ENCODE measurements at regions not wholly inside any gene's neighbourhood (a gene's known extent, or its start where the extent isn't known, plus 50 kb on each side); places are given as distances from the start of the nearest gene placed in this dataset.

GRCh38 chr7:52352013-52352981, 683.1 kb upstream of the POM121L12 start:
- Histone ChIP-seq H2AK9ac (replicated peaks; ENCODE audit: low read depth, low read length, poor library complexity) (no peak overlapping the region), H2BK20ac (ENCODE audit: low read depth, low read length) (no peak overlapping the region), H4K8ac (ENCODE audit: low read depth in 2 of 2, low read length in 2 of 2) (no peak overlapping the region), H4K20me1 (ENCODE audit: insufficient read depth, low read length) (no peaks in the 10 kb centered on the region), H3K9ac (ENCODE audit: low read depth, low read length) (no peak overlapping the region), H3K36me3 (ENCODE audit: control insufficient read depth, insufficient read depth, low read length) (no peaks in the 10 kb centered on the region), H2BK15ac (ENCODE audit: low read depth, low read length) (no peak overlapping the region), H4K5ac (ENCODE audit: low read depth, low read length) (no peak overlapping the region), H3K4me1 (ENCODE audit: control insufficient read depth, insufficient read depth, low read length) (no peaks in the 10 kb centered on the region), H3K14ac (replicated peaks; ENCODE audit: low read depth, low read length) (no peak overlapping the region), H4K91ac (ENCODE audit: insufficient read depth, low read depth, low read length) (no peak overlapping the region), H2BK5ac (ENCODE audit: low read depth, low read length, poor library complexity, severe bottlenecking) (no peak overlapping the region), H3K9me1 (ENCODE audit: insufficient read depth, low read length) (no peaks in the 10 kb centered on the region), H3K4me2 (ENCODE audit: low read depth, low read length) (no peak overlapping the region), H3K27me3 (ENCODE audit: control insufficient read depth, insufficient read depth, low read length) (no peaks in the 10 kb centered on the region), H3K27ac (ENCODE audit: insufficient read depth, low read length) (no peak overlapping the region), H2AK5ac (ENCODE audit: low read depth, low read length) (no peak overlapping the region), H3K23ac (ENCODE audit: low read depth, low read length) (no peak overlapping the region), H3K18ac (ENCODE audit: low read depth, low read length) (no peak overlapping the region), H3K56ac (ENCODE audit: extremely low read depth, insufficient read depth, low read length) (no peak overlapping the region), H2AFZ (replicated peaks; ENCODE audit: low read length, poor library complexity) (no peak overlapping the region), H2BK120ac (ENCODE audit: low read depth, low read length) (no peak overlapping the region), H3K4ac (ENCODE audit: low read depth, low read length) (no peak overlapping the region), H3K79me1 (ENCODE audit: low read depth in 1 of 2, low read length in 2 of 2) (no peaks in the 10 kb centered on the region), H3K4me3 (ENCODE audit: insufficient read depth, low read depth, low read length) (no peak overlapping the region), H3K9me3 (ENCODE audit: control insufficient read depth, insufficient read depth, low read length) (peaks cover 8% of the 10 kb centered on the region)
- ChIA-PET POLR2A (ENCODE audit: unreplicated experiment) (no interaction called here), CTCF (no interaction called here)
- intact Hi-C loops (cut with micrococcal nuclease): no loop called here
- dilution Hi-C loops (cut with HindIII; ENCODE audit: low sequenced_read_pairs, unreplicated experiment): no loop called here
- TF ChIP-seq POLR2A (IDR thresholded peaks at IDR 0.05; ENCODE audit: low read depth, low read length) (no peak), CHD1 (IDR thresholded peaks at IDR 0.05; ENCODE audit: low read depth, low read length) (no peak), MAFK (IDR thresholded peaks at IDR 0.05; ENCODE audit: low read depth, low read length) (no peak)
- ATAC-seq (ENCODE audit: low read depth): no peak
- no TSS peak for BruUV-seq (replicated peaks)
- in situ Hi-C loops (cut with MboI; ENCODE audit: low sequenced_read_pairs): no loop called here
- no CpG with 5 or more reads among the region's 4 CpGs for WGBS, 2 experiments (ENCODE audit: extremely low coverage in 2 of 2, insufficient read length in 1 of 2)
- DNase-seq: no peak
